ENCODE measurements at regions not wholly inside any gene's neighbourhood (a gene's known extent, or its start where the extent isn't known, plus 50 kb on each side); places are given as distances from the start of the nearest gene placed in this dataset.
"Not testable (repeated sequence)": the region's sequence is repeated elsewhere in the genome, so short reads cannot be mapped to it uniquely, and the experiment has no call there.

- no peak for DNase-seq
Measured at GRCh38 chr6:81326881-81327561, 425.5 kb downstream of the TENT5A start.

GRCh38 chr6:81309811-81310210 is 442.7 kb downstream of the TENT5A start:
- no peak for DNase-seq

GRCh38 chr6:81308577-81309279 is 443.8 kb downstream of the TENT5A start:
- no peak for DNase-seq

GRCh38 chr6:81307651-81308214 is 444.7 kb downstream of the TENT5A start:
- no peak for DNase-seq

- DNase-seq: no peak
Measured at GRCh38 chr6:81304466-81304865, 448.0 kb downstream of the TENT5A start.

- no peak for DNase-seq
Measured at GRCh38 chr6:81300961-81301360, 451.5 kb downstream of the TENT5A start.

- no peak for DNase-seq
Measured at GRCh38 chr6:81298751-81299150, 453.7 kb downstream of the TENT5A start.

GRCh38 chr6:81295310-81295709 is 457.2 kb downstream of the TENT5A start:
- DNase-seq: no peak

GRCh38 chr6:81293896-81294295 is 458.6 kb downstream of the TENT5A start:
- no peak for DNase-seq

- DNase-seq: no peak
Measured at GRCh38 chr6:81289229-81289628, 463.3 kb downstream of the TENT5A start.

GRCh38 chr6:81265106-81265505 is 487.4 kb downstream of the TENT5A start:
- no peak for DNase-seq

GRCh38 chr6:81263531-81264168 is 488.8 kb downstream of the TENT5A start:
- no peak for DNase-seq

GRCh38 chr6:81262656-81263055 is 489.8 kb downstream of the TENT5A start:
- DNase-seq: no peak

GRCh38 chr6:81256223-81256622 is 496.3 kb downstream of the TENT5A start:
- DNase-seq: not testable (repeated sequence)

GRCh38 chr6:81253821-81254220 is 498.7 kb downstream of the TENT5A start:
- no peak for DNase-seq

- DNase-seq: no peak
Measured at GRCh38 chr6:81252231-81252630, 500.2 kb downstream of the TENT5A start.

GRCh38 chr6:81246200-81246599 is 506.3 kb downstream of the TENT5A start:
- DNase-seq: no peak

GRCh38 chr6:81242624-81243023 is 509.9 kb downstream of the TENT5A start:
- no peak for DNase-seq

- no peak for DNase-seq
Measured at GRCh38 chr6:81241126-81242041, 511.1 kb downstream of the TENT5A start.

- DNase-seq: no peak
Measured at GRCh38 chr6:81238390-81238789, 514.1 kb downstream of the TENT5A start.

GRCh38 chr6:81237226-81237625 is 515.3 kb downstream of the TENT5A start:
- no peak for DNase-seq

- DNase-seq: no peak
Measured at GRCh38 chr6:81235512-81235911, 517.0 kb downstream of the TENT5A start.

GRCh38 chr6:81233990-81234389 is 518.5 kb downstream of the TENT5A start:
- no peak for DNase-seq
